Vagina (tissue), 2 donors: ENCODE measurements at regions not wholly inside any gene's neighbourhood (a gene's known extent, or its start where the extent isn't known, plus 50 kb on each side); places are given as distances from the start of the nearest gene placed in this dataset.

Experiments used
- DNase-seq, 2 donors: peaks; one replicate each; pipeline ENCODE4 v3.0.0-alpha.2; 2017; ENCODE audit errors: extremely low spot score in 2 of 2
- H3K27ac ChIP-seq: fragments of 200-600 bp; sonication (generic); one replicate; pipeline ENCODE4 v1.5.1; 2019
- H3K27me3 ChIP-seq: fragments of 200-600 bp; sonication (generic); one replicate; pipeline ENCODE4 v1.5.1; 2019
- H3K36me3 ChIP-seq, 2 donors: fragments of 200-600 bp; sonication (generic); one replicate each; pipeline ENCODE4 v1.5.1; 2017 to 2019
- H3K4me1 ChIP-seq: fragments of 200-600 bp; sonication (generic); one replicate; pipeline ENCODE4 v1.5.1; 2019
- H3K4me3 ChIP-seq, 2 donors: fragments of 200-600 bp; sonication (generic); 1 replicate in 1 of 2; 2 replicates in 1 of 2; pipeline ENCODE4 v1.5.1; 2016 to 2019
- H3K9me3 ChIP-seq: fragments of 200-600 bp; sonication (generic); one replicate; pipeline ENCODE4 v1.5.1; 2019
- CTCF ChIP-seq, 3 experiments: fragments of 450-650 bp in 2 of 3; fragments of 200-600 bp in 1 of 3; sonication (generic) in 1 of 3; IDR thresholded peaks; one replicate each; pipeline ENCODE4 v1.5.1; 2017 to 2019; ENCODE audit warnings: antibody characterized with exemption in 3 of 3, mild to moderate bottlenecking in 2 of 3, moderate library complexity in 2 of 3
- POLR2A ChIP-seq, 2 donors: fragments of 450-650 bp; IDR thresholded peaks; one replicate each; pipeline ENCODE4 v1.6.1; 2017; ENCODE audit warnings: antibody characterized with exemption in 2 of 2, mild to moderate bottlenecking in 2 of 2, moderate library complexity in 2 of 2
- POLR2AphosphoS5 ChIP-seq, 2 donors: sonication (generic); formaldehyde crosslinking; IDR thresholded peaks; one replicate each; pipeline ENCODE4 v1.9.0; 2017; ENCODE audit warnings: antibody characterized with exemption in 2 of 2, mild to moderate bottlenecking in 2 of 2, low read depth in 1 of 2; ENCODE audit not compliant: insufficient read depth in 1 of 2
- intact Hi-C: fragments of 100-400 bp; cut with DNase I; formaldehyde crosslinking; loops from one replicate; pipeline ENCODE4 v1.15.1; 2023

GRCh38 chr4:155434904-155435303 is 58.1 kb upstream of the MAP9 start:
- TF ChIP-seq POLR2AphosphoS5 (IDR thresholded peaks at IDR 0.05; ENCODE audit: insufficient read depth in 1 of 2, low read depth in 1 of 2) (no peak), POLR2A (IDR thresholded peaks at IDR 0.05) (no peak), CTCF (IDR thresholded peaks at IDR 0.05) (no peak)
- Histone ChIP-seq H3K9me3 (no peaks in the 10 kb centered on the region), H3K27me3 (no peaks in the 10 kb centered on the region), H3K4me3 (no peak overlapping the region), H3K27ac (no peak overlapping the region), H3K4me1 (no peaks in the 10 kb centered on the region), H3K36me3 (no peaks in the 10 kb centered on the region)
- no peak for DNase-seq
- intact Hi-C loops, result no loop called here

- H3K9me3 ChIP-seq, result no peaks in the 10 kb centered on the region
- no peaks in the 10 kb centered on the region for H3K27me3 ChIP-seq
- no peak for DNase-seq
- H3K4me3 ChIP-seq, result no peak overlapping the region
- intact Hi-C loops, result no loop called here
- no peaks in the 10 kb centered on the region for H3K4me1 ChIP-seq
- TF ChIP-seq POLR2AphosphoS5 (IDR thresholded peaks at IDR 0.05; ENCODE audit: insufficient read depth in 1 of 2, low read depth in 1 of 2), result no peak
- TF ChIP-seq CTCF (IDR thresholded peaks at IDR 0.05), result no peak
- TF ChIP-seq POLR2A (IDR thresholded peaks at IDR 0.05), result no peak
- H3K27ac ChIP-seq, result no peak overlapping the region
- H3K36me3 ChIP-seq, result no peaks in the 10 kb centered on the region
Observed at GRCh38 chr4:155434366-155434765, 57.6 kb upstream of the MAP9 start.

- no peak for DNase-seq
- Histone ChIP-seq H3K4me3 (no peak overlapping the region), H3K9me3 (no peaks in the 10 kb centered on the region), H3K27me3 (no peaks in the 10 kb centered on the region), H3K4me1 (no peaks in the 10 kb centered on the region), H3K36me3 (no peaks in the 10 kb centered on the region), H3K27ac (no peak overlapping the region)
- TF ChIP-seq CTCF (IDR thresholded peaks at IDR 0.05) (no peak), POLR2AphosphoS5 (IDR thresholded peaks at IDR 0.05; ENCODE audit: insufficient read depth in 1 of 2, low read depth in 1 of 2) (no peak), POLR2A (IDR thresholded peaks at IDR 0.05) (no peak)
- intact Hi-C loops, result no loop called here
Observed at GRCh38 chr4:155433636-155434360, 57.0 kb upstream of the MAP9 start.

GRCh38 chr4:155430895-155431795 is 54.4 kb upstream of the MAP9 start:
- H3K4me1 ChIP-seq, result no peaks in the 10 kb centered on the region
- DNase-seq, result no peak
- H3K36me3 ChIP-seq, result no peaks in the 10 kb centered on the region
- H3K27me3 ChIP-seq, result no peaks in the 10 kb centered on the region
- H3K4me3 ChIP-seq, result no peak overlapping the region
- intact Hi-C loops, result no loop called here
- no peak for TF ChIP-seq POLR2A (IDR thresholded peaks at IDR 0.05)
- no peak for TF ChIP-seq CTCF (IDR thresholded peaks at IDR 0.05)
- TF ChIP-seq POLR2AphosphoS5 (IDR thresholded peaks at IDR 0.05; ENCODE audit: insufficient read depth in 1 of 2, low read depth in 1 of 2), result no peak
- no peak overlapping the region for H3K27ac ChIP-seq
- H3K9me3 ChIP-seq, result no peaks in the 10 kb centered on the region

- Histone ChIP-seq H3K9me3 (no peaks in the 10 kb centered on the region), H3K4me3 (no peak overlapping the region), H3K27me3 (no peaks in the 10 kb centered on the region), H3K36me3 (no peaks in the 10 kb centered on the region), H3K27ac (no peak overlapping the region), H3K4me1 (no peaks in the 10 kb centered on the region)
- TF ChIP-seq POLR2AphosphoS5 (IDR thresholded peaks at IDR 0.05; ENCODE audit: insufficient read depth in 1 of 2, low read depth in 1 of 2) (no peak), CTCF (IDR thresholded peaks at IDR 0.05) (no peak), POLR2A (IDR thresholded peaks at IDR 0.05) (no peak)
- intact Hi-C loops, result no loop called here
- DNase-seq, result no peak
Observed at GRCh38 chr4:155428128-155428527, 51.4 kb upstream of the MAP9 start.
